IMR-90 (cell line): ENCODE measurements at regions not wholly inside any gene's neighbourhood (a gene's known extent, or its start where the extent isn't known, plus 50 kb on each side); places are given as distances from the start of the nearest gene placed in this dataset.

Experiments used
- ATAC-seq: fragments of 200-7000 bp; cut with Tn5 transposase; 2 replicates; pipeline ENCODE4 v1.9.1; 2020; ENCODE audit warnings: low read depth, mild to moderate bottlenecking, moderate library complexity
- BruUV-seq: library from RNA; stranded (reverse); fragments of 400-500 nt; replicated peaks from 2 replicates; lab custom pipeline; 2021; lab: Mats Ljungman, UMichigan
- CTCF ChIA-PET: fragments of 300-600 bp; formaldehyde crosslinking; extraction: SDS; loops from one replicate; lab custom pipeline; 2021; ENCODE audit warnings: antibody characterized with exemption; lab: Yijun Ruan, JAX
- POLR2A ChIA-PET: fragments of 300-600 bp; sonication (Branson Sonifier 250); formaldehyde crosslinking; loops from one replicate; lab custom pipeline; 2022; ENCODE audit warnings: antibody characterized with exemption; ENCODE audit not compliant: unreplicated experiment; lab: Charles Lee
- DNase-seq: peaks from one replicate; pipeline ENCODE4 v3.0.0; 2013
- H2AFZ ChIP-seq: replicated peaks from 2 replicates; pipeline ENCODE3; 2013; ENCODE audit warnings: low read length, mild to moderate bottlenecking; ENCODE audit not compliant: poor library complexity
- H2AK5ac ChIP-seq: 2 replicates; pipeline ENCODE4 v1.6.1; 2013; ENCODE audit warnings: low read depth, low read length, inconsistent platforms
- H2AK9ac ChIP-seq: replicated peaks from 2 replicates; pipeline ENCODE3; 2013; ENCODE audit warnings: mild to moderate bottlenecking, low read depth, low read length, moderate library complexity; ENCODE audit not compliant: poor library complexity
- H2BK120ac ChIP-seq: 2 replicates; pipeline ENCODE4 v1.6.1; 2013; ENCODE audit warnings: low read depth, low read length, inconsistent platforms
- H2BK15ac ChIP-seq: 3 replicates; pipeline ENCODE4 v1.6.1; 2013; ENCODE audit warnings: low read depth, low read length, inconsistent platforms
- H2BK20ac ChIP-seq: 2 replicates; pipeline ENCODE4 v1.6.1; 2013; ENCODE audit warnings: low read depth, mild to moderate bottlenecking, inconsistent platforms, low read length, moderate library complexity
- H2BK5ac ChIP-seq: 2 replicates; pipeline ENCODE4 v1.6.1; 2013; ENCODE audit warnings: mild to moderate bottlenecking, low read depth, low read length, inconsistent platforms; ENCODE audit not compliant: poor library complexity, severe bottlenecking
- H3K14ac ChIP-seq: replicated peaks from 2 replicates; pipeline ENCODE4 v1.6.1; 2013; ENCODE audit warnings: low read depth, low read length, inconsistent platforms
- H3K18ac ChIP-seq: 2 replicates; pipeline ENCODE4 v1.6.1; 2013; ENCODE audit warnings: low read depth, low read length, control low read depth
- H3K23ac ChIP-seq: 2 replicates; pipeline ENCODE4 v1.6.1; 2013; ENCODE audit warnings: low read depth, low read length, inconsistent platforms
- H3K27ac ChIP-seq: 2 replicates; pipeline ENCODE4 v1.5.1; 2013; ENCODE audit warnings: mild to moderate bottlenecking, control low read depth, low read length; ENCODE audit not compliant: insufficient read depth
- H3K27me3 ChIP-seq: 2 replicates; pipeline ENCODE4 v1.6.1; 2013; ENCODE audit warnings: low read length; ENCODE audit not compliant: control insufficient read depth, insufficient read depth
- H3K36me3 ChIP-seq: 2 replicates; pipeline ENCODE4 v1.6.1; 2013; ENCODE audit warnings: low read length, mixed read lengths; ENCODE audit not compliant: control insufficient read depth, insufficient read depth
- H3K4ac ChIP-seq: 2 replicates; pipeline ENCODE4 v1.6.1; 2013; ENCODE audit warnings: low read depth, low read length, inconsistent platforms
- H3K4me1 ChIP-seq: 2 replicates; pipeline ENCODE4 v1.6.1; 2013; ENCODE audit warnings: low read length, mixed read lengths; ENCODE audit not compliant: control insufficient read depth, insufficient read depth
- H3K4me2 ChIP-seq: 2 replicates; pipeline ENCODE4 v1.6.1; 2013; ENCODE audit warnings: low read depth, mild to moderate bottlenecking, control low read depth, low read length, moderate library complexity
- H3K4me3 ChIP-seq: 2 replicates; pipeline ENCODE4 v1.5.1; 2013; ENCODE audit warnings: low read depth, mild to moderate bottlenecking, control low read depth, low read length, moderate library complexity; ENCODE audit not compliant: insufficient read depth
- H3K56ac ChIP-seq: 2 replicates; pipeline ENCODE4 v1.6.1; 2013; ENCODE audit warnings: low read length, inconsistent platforms; ENCODE audit not compliant: insufficient read depth; ENCODE audit errors: extremely low read depth
- H3K79me1 ChIP-seq, 2 experiments: 2 replicates each; pipeline ENCODE4 v1.6.1; 2013; ENCODE audit warnings: low read length in 2 of 2, inconsistent platforms in 1 of 2, low read depth in 1 of 2
- H3K9ac ChIP-seq: 2 replicates; pipeline ENCODE4 v1.6.1; 2013; ENCODE audit warnings: low read depth, low read length, control low read depth
- H3K9me1 ChIP-seq: 2 replicates; pipeline ENCODE4 v1.6.1; 2013; ENCODE audit warnings: low read length, inconsistent platforms; ENCODE audit not compliant: insufficient read depth
- H3K9me3 ChIP-seq: 2 replicates; pipeline ENCODE4 v1.6.1; 2013; ENCODE audit warnings: low read length; ENCODE audit not compliant: control insufficient read depth, insufficient read depth
- H4K20me1 ChIP-seq: 2 replicates; pipeline ENCODE4 v1.6.1; 2013; ENCODE audit warnings: low read length, inconsistent platforms; ENCODE audit not compliant: insufficient read depth
- H4K5ac ChIP-seq: 2 replicates; pipeline ENCODE4 v1.6.1; 2013; ENCODE audit warnings: mild to moderate bottlenecking, low read depth, low read length, control low read depth
- H4K8ac ChIP-seq, 2 experiments: 2 replicates each; pipeline ENCODE4 v1.6.1; 2013; ENCODE audit warnings: low read depth in 2 of 2, low read length in 2 of 2, control low read depth in 1 of 2, inconsistent platforms in 1 of 2
- H4K91ac ChIP-seq: 2 replicates; pipeline ENCODE4 v1.6.1; 2013; ENCODE audit warnings: low read depth, low read length, inconsistent platforms; ENCODE audit not compliant: insufficient read depth
- BHLHE40 ChIP-seq: fragments of 150-350 bp; IDR thresholded peaks from 2 replicates; pipeline ENCODE4 v1.6.1; 2016; ENCODE audit warnings: mild to moderate bottlenecking, low read depth, low read length
- CEBPB ChIP-seq: IDR thresholded peaks from 2 replicates; pipeline ENCODE4 v1.6.1; 2012; ENCODE audit warnings: low read depth, low read length, improper control_type of control experiment
- CHD1 ChIP-seq: IDR thresholded peaks from 2 replicates; pipeline ENCODE4 v1.6.1; 2012; ENCODE audit warnings: low read depth, low read length, improper control_type of control experiment
- CTCF ChIP-seq: conservative IDR thresholded peaks from 2 replicates; pipeline ENCODE4 v1.5.1; 2012; ENCODE audit warnings: mild to moderate bottlenecking, low read depth, low read length, improper control_type of control experiment
- ELK1 ChIP-seq: fragments of 150-350 bp; IDR thresholded peaks from 2 replicates; pipeline ENCODE4 v1.6.1; 2016; ENCODE audit warnings: low read depth, mild to moderate bottlenecking, low read length, moderate library complexity, borderline replicate concordance
- FOS ChIP-seq: fragments of 150-350 bp; IDR thresholded peaks from 2 replicates; pipeline ENCODE4 v1.6.1; 2016; ENCODE audit warnings: low read depth, low read length
- MAFK ChIP-seq: IDR thresholded peaks from 2 replicates; pipeline ENCODE4 v1.6.1; 2012; ENCODE audit warnings: low read depth, low read length, improper control_type of control experiment
- MAZ ChIP-seq: IDR thresholded peaks from 2 replicates; pipeline ENCODE4 v1.6.1; 2012; ENCODE audit warnings: low read depth, mild to moderate bottlenecking, low read length, improper control_type of control experiment, moderate library complexity, borderline replicate concordance
- MXI1 ChIP-seq: IDR thresholded peaks from 2 replicates; pipeline ENCODE4 v1.6.1; 2012; ENCODE audit warnings: low read depth, mild to moderate bottlenecking, low read length, moderate library complexity, borderline replicate concordance
- NFE2L2 ChIP-seq: fragments of 150-350 bp; IDR thresholded peaks from 2 replicates; pipeline ENCODE4 v1.6.1; 2016; ENCODE audit warnings: low read depth, mild to moderate bottlenecking, low read length
- POLR2A ChIP-seq: IDR thresholded peaks from 2 replicates; pipeline ENCODE4 v1.6.1; 2012; ENCODE audit warnings: mild to moderate bottlenecking, low read depth, low read length
- RAD21 ChIP-seq: IDR thresholded peaks from 2 replicates; pipeline ENCODE4 v1.6.1; 2012; ENCODE audit warnings: low read length, improper control_type of control experiment
- RCOR1 ChIP-seq: IDR thresholded peaks from 2 replicates; pipeline ENCODE4 v1.6.1; 2012; ENCODE audit warnings: mild to moderate bottlenecking, low read length, improper control_type of control experiment; ENCODE audit not compliant: insufficient replicate concordance
- RFX5 ChIP-seq: IDR thresholded peaks from 2 replicates; pipeline ENCODE4 v1.8.0; 2012; ENCODE audit warnings: low read depth, mild to moderate bottlenecking, low read length, moderate library complexity
- SMC3 ChIP-seq: fragments of 150-350 bp; IDR thresholded peaks from 2 replicates; pipeline ENCODE4 v1.6.1; 2016; ENCODE audit warnings: low read depth, mild to moderate bottlenecking, antibody characterized with exemption, low read length, moderate library complexity
- WGBS, 2 experiments: methylation state at CpG; one replicate each; pipeline versions ENCODE4 v1.1.5 to v1.1.7; 2013; ENCODE audit warnings: missing lambda C conversion rate in 2 of 2; ENCODE audit not compliant: insufficient read length in 1 of 2; ENCODE audit errors: extremely low coverage in 2 of 2; 5-methylcytosine and 5-hydroxymethylcytosine counted together
- dilution Hi-C: fragments of 300-500 bp; cut with HindIII; formaldehyde crosslinking; loops from one replicate; pipeline ENCODE4 v1.14.3; 2018; ENCODE audit warnings: low sequenced_read_pairs; ENCODE audit not compliant: unreplicated experiment
- in situ Hi-C: fragments of 300-500 bp; cut with MboI; formaldehyde crosslinking; loops from 3 replicates; pipeline ENCODE4 v1.14.3; 2019; ENCODE audit warnings: low sequenced_read_pairs, inconsistent platforms, mixed read lengths
- intact Hi-C: fragments of 100-400 bp; cut with micrococcal nuclease; formaldehyde crosslinking; loops from 2 replicates; pipeline ENCODE4 v1.10.0; 2022
- TF ChIP-seq, protein P1 (sequence below): fragments of 150-350 bp; IDR thresholded peaks from 2 replicates; pipeline ENCODE4 v1.6.1; 2017; ENCODE audit warnings: mild to moderate bottlenecking, antibody characterized with exemption, low read length, low read depth

GRCh38 chr6:113627480-113627879 lies 229.7 kb upstream of the MARCKS start:
- Histone ChIP-seq H3K56ac (no peak overlapping the region), H2AK9ac (no peak overlapping the region), H3K18ac (no peak overlapping the region), H3K4me1 (peaks cover 9% of the 10 kb centered on the region), H3K36me3 (no peaks in the 10 kb centered on the region), H2BK120ac (no peak overlapping the region), H3K9ac (no peak overlapping the region), H4K20me1 (no peaks in the 10 kb centered on the region), H3K23ac (no peak overlapping the region), H2AFZ (no peak overlapping the region), H3K9me1 (peaks cover 7% of the 10 kb centered on the region; the same call in 1 of the 2 replicates), H3K4ac (no peak overlapping the region), H2BK5ac (no peak overlapping the region), H3K9me3 (no peaks in the 10 kb centered on the region), H4K8ac (no peak overlapping the region), H4K5ac (no peak overlapping the region), H2AK5ac (no peak overlapping the region), H2BK20ac (no peak overlapping the region), H3K4me2 (no peak overlapping the region), H3K27ac (no peak overlapping the region), H3K4me3 (no peak overlapping the region), H3K79me1 (no peaks in the 10 kb centered on the region), H3K14ac (no peak overlapping the region), H2BK15ac (no peak overlapping the region), H3K27me3 (no peaks in the 10 kb centered on the region), H4K91ac (no peak overlapping the region)
- dilution Hi-C loops (no loop called here), intact Hi-C loops (no loop called here), in situ Hi-C loops (no loop called here)
- BruUV-seq: no TSS peak
- TF ChIP-seq POLR2A (no peak), CHD1 (no peak), CTCF (no peak), RCOR1 (no peak), BHLHE40 (no peak), FOS (no peak), MXI1 (no peak), CEBPB (no peak), RAD21 (no peak), ELK1 (no peak), MAZ (no peak), NFE2L2 (no peak), RFX5 (no peak), MAFK (no peak), SMC3 (no peak)
- TF ChIP-seq, protein P1, sequence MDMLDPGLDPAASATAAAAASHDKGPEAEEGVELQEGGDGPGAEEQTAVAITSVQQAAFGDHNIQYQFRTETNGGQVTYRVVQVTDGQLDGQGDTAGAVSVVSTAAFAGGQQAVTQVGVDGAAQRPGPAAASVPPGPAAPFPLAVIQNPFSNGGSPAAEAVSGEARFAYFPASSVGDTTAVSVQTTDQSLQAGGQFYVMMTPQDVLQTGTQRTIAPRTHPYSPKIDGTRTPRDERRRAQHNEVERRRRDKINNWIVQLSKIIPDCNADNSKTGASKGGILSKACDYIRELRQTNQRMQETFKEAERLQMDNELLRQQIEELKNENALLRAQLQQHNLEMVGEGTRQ: no peak
- WGBS, 2 experiments: no CpG with 5 or more reads among the region's 2 CpGs
- CTCF ChIA-PET: no interaction called here
- DNase-seq (no peak), ATAC-seq (no peak)
- POLR2A ChIA-PET: no interaction called here
